Activated CD4-positive, alpha-beta T cell treated with anti-CD3 and anti-CD28 coated beads, Interleukin-2, amount 10 ng/mL, durations not matched to agents 7 days and 5 days (primary cell): ENCODE measurements at regions not wholly inside any gene's neighbourhood (a gene's known extent, or its start where the extent isn't known, plus 50 kb on each side); places are given as distances from the start of the nearest gene placed in this dataset.

Source experiments
- CTCF ChIA-PET: fragments of 350-600 bp; sonication (Branson Sonifier 250); formaldehyde crosslinking; loops from one replicate; lab custom pipeline; 2021; ENCODE audit warnings: antibody characterized with exemption; lab: Charles Lee
- POLR2A ChIA-PET: fragments of 350-600 bp; sonication (Branson Sonifier 250); formaldehyde crosslinking; loops from one replicate; lab custom pipeline; 2021; ENCODE audit warnings: antibody characterized with exemption; lab: Charles Lee
- DNase-seq: peaks from one replicate; pipeline ENCODE4 v3.0.0-alpha.2; 2020
- H3K27ac Mint-ChIP-seq: one replicate; pipeline ENCODE4 v1.8.0; 2021; ENCODE audit warnings: mild to moderate bottlenecking, moderate library complexity, mixed read lengths
- H3K27me3 Mint-ChIP-seq: one replicate; pipeline ENCODE4 v1.8.0; 2021; ENCODE audit warnings: mixed read lengths
- H3K36me3 Mint-ChIP-seq: one replicate; pipeline ENCODE4 v1.8.0; 2021; ENCODE audit warnings: low read depth, mixed read lengths
- H3K4me1 Mint-ChIP-seq: one replicate; pipeline ENCODE4 v1.8.0; 2021; ENCODE audit warnings: mixed read lengths
- H3K4me3 Mint-ChIP-seq: one replicate; pipeline ENCODE4 v1.8.0; 2021; ENCODE audit warnings: mild to moderate bottlenecking, moderate library complexity, mixed read lengths
- H3K9me3 Mint-ChIP-seq: one replicate; pipeline ENCODE4 v1.8.0; 2021; ENCODE audit warnings: mixed read lengths

GRCh38 chr14:52380294-52380693 lies 66.2 kb downstream of the PTGER2 start:
- ChIA-PET POLR2A (interaction anchor here (0.7 kb wide), 1 partner anchor 721 kb away, joined by 3 read pairs; no protein-coding TSS in a partner anchor), CTCF (interaction anchor here (1.1 to 2.0 kb wide), 2 partner anchors 9 to 15 kb away, joined by 3 to 5 read pairs; no protein-coding TSS in a partner anchor)
- no peak for DNase-seq
- Mint-ChIP-seq H3K36me3 (peaks cover 30% of the 10 kb centered on the region), H3K27me3 (peaks cover 31% of the 10 kb centered on the region), H3K4me1 (peaks cover 8% of the 10 kb centered on the region), H3K9me3 (peaks cover 35% of the 10 kb centered on the region), H3K4me3 (no peak overlapping the region), H3K27ac (no peak overlapping the region)
